Upper lobe of left lung (tissue), 6 donors: ENCODE measurements at regions not wholly inside any gene's neighbourhood (a gene's known extent, or its start where the extent isn't known, plus 50 kb on each side); places are given as distances from the start of the nearest gene placed in this dataset.
"Not testable (repeated sequence)": the region's sequence is repeated elsewhere in the genome, so short reads cannot be mapped to it uniquely, and the experiment has no call there.

Source experiments
- ATAC-seq, 2 donors: fragments of 200-7000 bp; cut with Tn5 transposase; one replicate each; pipeline ENCODE4 v1.9.1; 2022; ENCODE audit warnings: mild to moderate bottlenecking in 2 of 2, moderate library complexity in 2 of 2; ENCODE audit not compliant: low FRiP score in 2 of 2
- DNase-seq, 2 donors: peaks; one replicate each; pipeline ENCODE4 v3.0.0-alpha.2; 2019 to 2020
- H3K27ac ChIP-seq, 4 donors: fragments of 200-600 bp; sonication (generic); one replicate each; pipeline ENCODE4 v1.5.1; 2016 to 2019
- H3K27me3 ChIP-seq, 4 donors: fragments of 200-600 bp; sonication (generic); one replicate each; pipeline ENCODE4 v1.5.1; 2017 to 2019
- H3K36me3 ChIP-seq, 4 donors: fragments of 200-600 bp; sonication (generic); one replicate each; pipeline ENCODE4 v1.5.1; 2016 to 2019
- H3K4me1 ChIP-seq, 4 donors: fragments of 200-600 bp; sonication (generic); one replicate each; pipeline ENCODE4 v1.5.1; 2018 to 2019
- H3K4me3 ChIP-seq, 4 donors: fragments of 200-600 bp; sonication (generic); one replicate each; pipeline ENCODE4 v1.5.1; 2017 to 2019; ENCODE audit warnings: mild to moderate bottlenecking in 2 of 4, moderate library complexity in 1 of 4
- H3K9me3 ChIP-seq, 4 donors: fragments of 200-600 bp; sonication (generic); one replicate each; pipeline ENCODE4 v1.5.1; 2018 to 2019
- CTCF ChIP-seq, 6 experiments: fragments of 450-650 bp in 4 of 6; fragments of 200-600 bp in 2 of 6; sonication (generic) in 2 of 6; IDR thresholded peaks; one replicate each; pipeline ENCODE4 v1.5.1; 2016 to 2019; ENCODE audit warnings: antibody characterized with exemption in 6 of 6
- EP300 ChIP-seq, 4 donors: sonication (generic); formaldehyde crosslinking; IDR thresholded peaks; one replicate each; pipeline ENCODE4 v1.5.1; 2017; ENCODE audit warnings: antibody characterized with exemption in 4 of 4, control low read depth in 2 of 4
- POLR2A ChIP-seq, 4 donors: fragments of 450-650 bp; IDR thresholded peaks; one replicate each; pipeline ENCODE4 v1.5.1; 2016 to 2017; ENCODE audit warnings: antibody characterized with exemption in 4 of 4, mild to moderate bottlenecking in 2 of 4
- POLR2AphosphoS5 ChIP-seq, 2 donors: sonication (generic); formaldehyde crosslinking; IDR thresholded peaks; one replicate each; pipeline ENCODE4 v1.5.1; 2017; ENCODE audit warnings: antibody characterized with exemption in 2 of 2
- WGBS, 2 donors: methylation state at CpG; one replicate each; pipeline ENCODE4 v1.1.5; 2017 to 2018; 5-methylcytosine and 5-hydroxymethylcytosine counted together
- donor health status: DM: no; HTN: no; CAD: no; lungs with moderate emphysema.
- donor health status: DM: no; HTN: yes; CAD: no; lungs with severe emphysema.

- H3K36me3 ChIP-seq = no peaks in the 10 kb centered on the region
- ATAC-seq = no peak
- no peaks in the 10 kb centered on the region for H3K4me1 ChIP-seq
- 82 to 84% methylated on average over 5 of the region's 5 CpGs for WGBS, 2 donors
- H3K9me3 ChIP-seq = no peaks in the 10 kb centered on the region
- DNase-seq = no peak
- no peaks in the 10 kb centered on the region for H3K27me3 ChIP-seq
- H3K27ac ChIP-seq = no peak overlapping the region
- no peak overlapping the region for H3K4me3 ChIP-seq
- TF ChIP-seq POLR2A (IDR thresholded peaks at IDR 0.05) (no peak), POLR2AphosphoS5 (IDR thresholded peaks at IDR 0.05) (no peak), EP300 (IDR thresholded peaks at IDR 0.05) (no peak), CTCF (IDR thresholded peaks at IDR 0.05) (no peak)
Measured at GRCh38 chr6:16043171-16044135, 85.4 kb upstream of the MYLIP start.

- no peak overlapping the region for H3K27ac ChIP-seq
- no peak overlapping the region for H3K4me3 ChIP-seq
- no peak for DNase-seq
- no peaks in the 10 kb centered on the region for H3K27me3 ChIP-seq
- no peaks in the 10 kb centered on the region for H3K4me1 ChIP-seq
- TF ChIP-seq POLR2A (IDR thresholded peaks at IDR 0.05) = no peak
- no peak for TF ChIP-seq CTCF (IDR thresholded peaks at IDR 0.05)
- TF ChIP-seq EP300 (IDR thresholded peaks at IDR 0.05) = no peak
- no peak for TF ChIP-seq POLR2AphosphoS5 (IDR thresholded peaks at IDR 0.05)
- H3K9me3 ChIP-seq = no peaks in the 10 kb centered on the region
- 91 to 92% methylated on average over 3 of the region's 3 CpGs for WGBS, 2 donors
- no peak for ATAC-seq
- no peaks in the 10 kb centered on the region for H3K36me3 ChIP-seq
Measured at GRCh38 chr6:16042751-16043150, 86.1 kb upstream of the MYLIP start.

- Histone ChIP-seq H3K9me3 (no peaks in the 10 kb centered on the region), H3K4me3 (no peak overlapping the region), H3K4me1 (no peaks in the 10 kb centered on the region), H3K27me3 (no peaks in the 10 kb centered on the region), H3K27ac (no peak overlapping the region), H3K36me3 (no peaks in the 10 kb centered on the region)
- TF ChIP-seq CTCF (IDR thresholded peaks at IDR 0.05) (no peak), POLR2A (IDR thresholded peaks at IDR 0.05) (no peak), EP300 (IDR thresholded peaks at IDR 0.05) (no peak), POLR2AphosphoS5 (IDR thresholded peaks at IDR 0.05) (no peak)
- no peak for ATAC-seq
- no peak for DNase-seq
- WGBS, 2 donors = 81% methylated on average over 2 of the region's 2 CpGs
Measured at GRCh38 chr6:16041327-16041726, 87.6 kb upstream of the MYLIP start.

- Histone ChIP-seq H3K4me1 (no peaks in the 10 kb centered on the region), H3K27me3 (no peaks in the 10 kb centered on the region), H3K4me3 (no peak overlapping the region), H3K36me3 (no peaks in the 10 kb centered on the region), H3K9me3 (no peaks in the 10 kb centered on the region), H3K27ac (no peak overlapping the region)
- no peak for DNase-seq
- WGBS, 2 donors = 91 to 99% methylated on average over 6 to 9 of the region's 15 CpGs
- TF ChIP-seq POLR2A (IDR thresholded peaks at IDR 0.05) = no peak
- no peak for TF ChIP-seq EP300 (IDR thresholded peaks at IDR 0.05)
- TF ChIP-seq CTCF (IDR thresholded peaks at IDR 0.05) = no peak
- TF ChIP-seq POLR2AphosphoS5 (IDR thresholded peaks at IDR 0.05) = no peak
- ATAC-seq = no peak
Measured at GRCh38 chr6:16040628-16040974, 88.3 kb upstream of the MYLIP start.

- DNase-seq (peak in 1 of 2 donors; percentile 73), ATAC-seq (peak in 1 of 2 donors; percentile 30)
- not testable (repeated sequence) for H3K27me3 ChIP-seq, H3K27ac ChIP-seq, H3K4me3 ChIP-seq, H3K36me3 ChIP-seq, H3K4me1 ChIP-seq, H3K9me3 ChIP-seq
- WGBS, 2 donors = 99 to 100% methylated on average over 2 to 5 of the region's 17 CpGs
Measured at GRCh38 chr6:16039892-16040627, 88.8 kb upstream of the MYLIP start.
